ENCODE measurements at regions not wholly inside any gene's neighbourhood (a gene's known extent, or its start where the extent isn't known, plus 50 kb on each side); places are given as distances from the start of the nearest gene placed in this dataset.

GRCh38 chr13:86579662-86580061 is 780.4 kb upstream of the SLITRK6 start:
- TF ChIP-seq CTCF (IDR thresholded peaks at IDR 0.05) (no peak), POLR2AphosphoS5 (IDR thresholded peaks at IDR 0.05; ENCODE audit: low read depth, low read length) (no peak), SIN3A (IDR thresholded peaks at IDR 0.05; ENCODE audit: borderline replicate concordance, insufficient read depth, low read depth, low read length) (no peak)
- TF ChIP-seq, protein P1, sequence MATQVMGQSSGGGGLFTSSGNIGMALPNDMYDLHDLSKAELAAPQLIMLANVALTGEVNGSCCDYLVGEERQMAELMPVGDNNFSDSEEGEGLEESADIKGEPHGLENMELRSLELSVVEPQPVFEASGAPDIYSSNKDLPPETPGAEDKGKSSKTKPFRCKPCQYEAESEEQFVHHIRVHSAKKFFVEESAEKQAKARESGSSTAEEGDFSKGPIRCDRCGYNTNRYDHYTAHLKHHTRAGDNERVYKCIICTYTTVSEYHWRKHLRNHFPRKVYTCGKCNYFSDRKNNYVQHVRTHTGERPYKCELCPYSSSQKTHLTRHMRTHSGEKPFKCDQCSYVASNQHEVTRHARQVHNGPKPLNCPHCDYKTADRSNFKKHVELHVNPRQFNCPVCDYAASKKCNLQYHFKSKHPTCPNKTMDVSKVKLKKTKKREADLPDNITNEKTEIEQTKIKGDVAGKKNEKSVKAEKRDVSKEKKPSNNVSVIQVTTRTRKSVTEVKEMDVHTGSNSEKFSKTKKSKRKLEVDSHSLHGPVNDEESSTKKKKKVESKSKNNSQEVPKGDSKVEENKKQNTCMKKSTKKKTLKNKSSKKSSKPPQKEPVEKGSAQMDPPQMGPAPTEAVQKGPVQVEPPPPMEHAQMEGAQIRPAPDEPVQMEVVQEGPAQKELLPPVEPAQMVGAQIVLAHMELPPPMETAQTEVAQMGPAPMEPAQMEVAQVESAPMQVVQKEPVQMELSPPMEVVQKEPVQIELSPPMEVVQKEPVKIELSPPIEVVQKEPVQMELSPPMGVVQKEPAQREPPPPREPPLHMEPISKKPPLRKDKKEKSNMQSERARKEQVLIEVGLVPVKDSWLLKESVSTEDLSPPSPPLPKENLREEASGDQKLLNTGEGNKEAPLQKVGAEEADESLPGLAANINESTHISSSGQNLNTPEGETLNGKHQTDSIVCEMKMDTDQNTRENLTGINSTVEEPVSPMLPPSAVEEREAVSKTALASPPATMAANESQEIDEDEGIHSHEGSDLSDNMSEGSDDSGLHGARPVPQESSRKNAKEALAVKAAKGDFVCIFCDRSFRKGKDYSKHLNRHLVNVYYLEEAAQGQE (IDR thresholded peaks at IDR 0.05; ENCODE audit: insufficient read depth in 1 of 2, low read depth in 2 of 2, low read length in 1 of 2) = no peak
